GM21529 (cell line): ENCODE measurements at regions not wholly inside any gene's neighbourhood (a gene's known extent, or its start where the extent isn't known, plus 50 kb on each side); places are given as distances from the start of the nearest gene placed in this dataset.

ENCODE experiments used
- ATAC-seq: cut with Tn5 transposase; IDR thresholded peaks from one replicate; pipeline ENCODE4 v1.9.1; 2021; ENCODE audit not compliant: unreplicated experiment

GRCh38 chr5:3297853-3298252, 297.8 kb upstream of the IRX1 start:
- ATAC-seq, result no peak

GRCh38 chr5:3288325-3288724, 307.3 kb upstream of the IRX1 start:
- no peak for ATAC-seq

- no peak for ATAC-seq
These were observed 308.1 kb upstream of the IRX1 start for GRCh38 chr5:3287516-3287915.

GRCh38 chr5:3285621-3286020, 310.0 kb upstream of the IRX1 start:
- ATAC-seq, result no peak

- ATAC-seq, result no peak
These were observed 311.1 kb upstream of the IRX1 start for GRCh38 chr5:3284506-3284905.

- ATAC-seq, result no peak
These were observed 312.8 kb upstream of the IRX1 start for GRCh38 chr5:3282841-3283240.

GRCh38 chr5:3281366-3281765, 314.3 kb upstream of the IRX1 start:
- ATAC-seq, result no peak

GRCh38 chr5:3278643-3279042, 317.0 kb upstream of the IRX1 start:
- no peak for ATAC-seq

GRCh38 chr5:3277590-3278196, 317.9 kb upstream of the IRX1 start:
- ATAC-seq, result peak; percentile 56

GRCh38 chr5:3276896-3277295, 318.7 kb upstream of the IRX1 start:
- no peak for ATAC-seq

- no peak for ATAC-seq
These were observed 326.1 kb upstream of the IRX1 start for GRCh38 chr5:3269395-3270169.

- ATAC-seq, result no peak
These were observed 326.8 kb upstream of the IRX1 start for GRCh38 chr5:3268760-3269330.

- no peak for ATAC-seq
These were observed 328.8 kb upstream of the IRX1 start for GRCh38 chr5:3266861-3267260.

GRCh38 chr5:3265936-3266335, 329.7 kb upstream of the IRX1 start:
- ATAC-seq, result no peak

GRCh38 chr5:3265131-3265885, 330.3 kb upstream of the IRX1 start:
- no peak for ATAC-seq

- ATAC-seq, result no peak
These were observed 333.2 kb upstream of the IRX1 start for GRCh38 chr5:3262451-3262850.

GRCh38 chr5:3261081-3261480, 334.6 kb upstream of the IRX1 start:
- ATAC-seq, result no peak

- ATAC-seq, result no peak
These were observed 337.6 kb upstream of the IRX1 start for GRCh38 chr5:3258050-3258449.

- no peak for ATAC-seq
These were observed 343.4 kb upstream of the IRX1 start for GRCh38 chr5:3252235-3252634.

- ATAC-seq, result no peak
These were observed 343.8 kb upstream of the IRX1 start for GRCh38 chr5:3251784-3252183.

GRCh38 chr5:3249401-3249800, 346.2 kb upstream of the IRX1 start:
- no peak for ATAC-seq
